HEK293T (cell line): ENCODE measurements at regions not wholly inside any gene's neighbourhood (a gene's known extent, or its start where the extent isn't known, plus 50 kb on each side); places are given as distances from the start of the nearest gene placed in this dataset.
"Not testable (repeated sequence)": the region's sequence is repeated elsewhere in the genome, so short reads cannot be mapped to it uniquely, and the experiment has no call there.

Experiments used
- CTCF ChIA-PET: fragments of 350-600 bp; formaldehyde crosslinking; extraction: SDS; loops from one replicate; lab custom pipeline; 2021; ENCODE audit warnings: antibody characterized with exemption, inconsistent platforms; lab: Yijun Ruan, JAX
- POLR2A ChIA-PET: fragments of 350-600 bp; formaldehyde crosslinking; extraction: SDS; loops from one replicate; lab custom pipeline; 2020; ENCODE audit warnings: antibody characterized with exemption, inconsistent platforms; lab: Yijun Ruan, JAX
- DNase-seq: peaks from one replicate; pipeline ENCODE4 v3.0.0; 2012; ENCODE audit warnings: mixed read lengths; ENCODE audit errors: extremely low spot score

- POLR2A ChIA-PET, DNase-seq, CTCF ChIA-PET: not testable (repeated sequence)
Observed at GRCh38 chr15:24427055-24427400, 248.5 kb upstream of the NPAP1 start.

GRCh38 chr15:24435075-24435820 is 240.3 kb upstream of the NPAP1 start:
- DNase-seq, CTCF ChIA-PET, POLR2A ChIA-PET: not testable (repeated sequence)

GRCh38 chr15:24437270-24437669 is 238.3 kb upstream of the NPAP1 start:
- DNase-seq, POLR2A ChIA-PET, CTCF ChIA-PET: not testable (repeated sequence)

- CTCF ChIA-PET, POLR2A ChIA-PET, DNase-seq: not testable (repeated sequence)
Observed at GRCh38 chr15:24437735-24438134, 237.8 kb upstream of the NPAP1 start.

- DNase-seq, POLR2A ChIA-PET, CTCF ChIA-PET: not testable (repeated sequence)
Observed at GRCh38 chr15:24477107-24478025, 198.2 kb upstream of the NPAP1 start.

- POLR2A ChIA-PET, DNase-seq, CTCF ChIA-PET: not testable (repeated sequence)
Observed at GRCh38 chr15:24485885-24486567, 189.5 kb upstream of the NPAP1 start.

- CTCF ChIA-PET, DNase-seq, POLR2A ChIA-PET: not testable (repeated sequence)
Observed at GRCh38 chr15:24488164-24488907, 187.2 kb upstream of the NPAP1 start.

GRCh38 chr15:24505216-24505615 is 170.4 kb upstream of the NPAP1 start:
- DNase-seq, CTCF ChIA-PET, POLR2A ChIA-PET: not testable (repeated sequence)

GRCh38 chr15:24509714-24510113 is 165.9 kb upstream of the NPAP1 start:
- CTCF ChIA-PET, POLR2A ChIA-PET, DNase-seq: not testable (repeated sequence)

- CTCF ChIA-PET, POLR2A ChIA-PET, DNase-seq: not testable (repeated sequence)
Observed at GRCh38 chr15:24511598-24511997, 164.0 kb upstream of the NPAP1 start.

- POLR2A ChIA-PET, CTCF ChIA-PET, DNase-seq: not testable (repeated sequence)
Observed at GRCh38 chr15:24518772-24519171, 156.8 kb upstream of the NPAP1 start.

GRCh38 chr15:24531235-24531634 is 144.3 kb upstream of the NPAP1 start:
- POLR2A ChIA-PET, CTCF ChIA-PET, DNase-seq: not testable (repeated sequence)

GRCh38 chr15:24534032-24534431 is 141.5 kb upstream of the NPAP1 start:
- CTCF ChIA-PET, DNase-seq, POLR2A ChIA-PET: not testable (repeated sequence)

GRCh38 chr15:24557281-24557680 is 118.3 kb upstream of the NPAP1 start:
- CTCF ChIA-PET, DNase-seq, POLR2A ChIA-PET: not testable (repeated sequence)
